ENCODE measurements at regions not wholly inside any gene's neighbourhood (a gene's known extent, or its start where the extent isn't known, plus 50 kb on each side); places are given as distances from the start of the nearest gene placed in this dataset.

- TF ChIP-seq CTCF (conservative IDR thresholded peaks at IDR 0.05 in 1 of 2, IDR thresholded peaks at IDR 0.05 in 1 of 2; ENCODE audit: low read depth in 1 of 2, low read length in 2 of 2) = no peak
- no peak for TF ChIP-seq EZH2 (IDR thresholded peaks at IDR 0.05; ENCODE audit: low read length, missing control alignments)
Measured at GRCh38 chrX:138298268-138298667, 413.2 kb downstream of the FGF13 start.

Data from fibroblast of lung (primary cell).